ENCODE measurements at regions not wholly inside any gene's neighbourhood (a gene's known extent, or its start where the extent isn't known, plus 50 kb on each side); places are given as distances from the start of the nearest gene placed in this dataset.
"Not testable (repeated sequence)": the region's sequence is repeated elsewhere in the genome, so short reads cannot be mapped to it uniquely, and the experiment has no call there.

- no peak overlapping the region for H3K27ac ChIP-seq (ENCODE audit: low read depth, low read length)
- H3K4me1 ChIP-seq (ENCODE audit: insufficient read depth, low read length), result no peaks in the 10 kb centered on the region
- no peaks in the 10 kb centered on the region for H3K9me3 ChIP-seq (ENCODE audit: low read length)
- H3K36me3 ChIP-seq (ENCODE audit: insufficient read depth, low read length), result no peaks in the 10 kb centered on the region
- H3K4me3 ChIP-seq (ENCODE audit: low read depth in 1 of 2, low read length in 2 of 2), result no peak overlapping the region
- no peaks in the 10 kb centered on the region for H3K27me3 ChIP-seq (ENCODE audit: control insufficient read depth in 1 of 2, insufficient read depth in 2 of 2, low read length in 2 of 2)
- no peak overlapping the region for H3K9ac ChIP-seq (ENCODE audit: low read length)
Observed at GRCh38 chr2:44104855-44105271, 63.8 kb upstream of the PPM1B start.

- not testable (repeated sequence) for H3K4me3 ChIP-seq (ENCODE audit: low read depth in 1 of 2, low read length in 2 of 2); H3K4me1 ChIP-seq (ENCODE audit: insufficient read depth, low read length); H3K9me3 ChIP-seq (ENCODE audit: low read length); H3K36me3 ChIP-seq (ENCODE audit: insufficient read depth, low read length); H3K27ac ChIP-seq (ENCODE audit: low read depth, low read length); H3K27me3 ChIP-seq (ENCODE audit: control insufficient read depth in 1 of 2, insufficient read depth in 2 of 2, low read length in 2 of 2); H3K9ac ChIP-seq (ENCODE audit: low read length)
Observed at GRCh38 chr2:44106509-44106908, 62.2 kb upstream of the PPM1B start.

- H3K4me1 ChIP-seq (ENCODE audit: insufficient read depth, low read length), result no peaks in the 10 kb centered on the region
- H3K4me3 ChIP-seq (ENCODE audit: low read depth in 1 of 2, low read length in 2 of 2), result no peak overlapping the region
- no peak overlapping the region for H3K9ac ChIP-seq (ENCODE audit: low read length)
- no peaks in the 10 kb centered on the region for H3K36me3 ChIP-seq (ENCODE audit: insufficient read depth, low read length)
- H3K9me3 ChIP-seq (ENCODE audit: low read length), result no peaks in the 10 kb centered on the region
- H3K27me3 ChIP-seq (ENCODE audit: control insufficient read depth in 1 of 2, insufficient read depth in 2 of 2, low read length in 2 of 2), result no peaks in the 10 kb centered on the region
- no peak overlapping the region for H3K27ac ChIP-seq (ENCODE audit: low read depth, low read length)
Observed at GRCh38 chr2:44107086-44107740, 61.5 kb upstream of the PPM1B start.

GRCh38 chr2:44107974-44108373 lies 60.7 kb upstream of the PPM1B start:
- H3K27ac ChIP-seq (ENCODE audit: low read depth, low read length), result no peak overlapping the region
- no peaks in the 10 kb centered on the region for H3K27me3 ChIP-seq (ENCODE audit: control insufficient read depth in 1 of 2, insufficient read depth in 2 of 2, low read length in 2 of 2)
- no peaks in the 10 kb centered on the region for H3K36me3 ChIP-seq (ENCODE audit: insufficient read depth, low read length)
- H3K4me3 ChIP-seq (ENCODE audit: low read depth in 1 of 2, low read length in 2 of 2), result no peak overlapping the region
- H3K9me3 ChIP-seq (ENCODE audit: low read length), result no peaks in the 10 kb centered on the region
- H3K4me1 ChIP-seq (ENCODE audit: insufficient read depth, low read length), result no peaks in the 10 kb centered on the region
- no peak overlapping the region for H3K9ac ChIP-seq (ENCODE audit: low read length)

- Histone ChIP-seq H3K4me3 (ENCODE audit: low read depth in 1 of 2, low read length in 2 of 2) (no peak overlapping the region), H3K36me3 (ENCODE audit: insufficient read depth, low read length) (no peaks in the 10 kb centered on the region)
Observed at GRCh38 chr2:44109166-44109565, 59.5 kb upstream of the PPM1B start.

GRCh38 chr2:44110444-44110843 lies 58.2 kb upstream of the PPM1B start:
- H3K9me3 ChIP-seq (ENCODE audit: low read length), result no peaks in the 10 kb centered on the region
- H3K9ac ChIP-seq (ENCODE audit: low read length), result no peak overlapping the region
- no peaks in the 10 kb centered on the region for H3K36me3 ChIP-seq (ENCODE audit: insufficient read depth, low read length)
- no peak overlapping the region for H3K27ac ChIP-seq (ENCODE audit: low read depth, low read length)
- no peaks in the 10 kb centered on the region for H3K27me3 ChIP-seq (ENCODE audit: control insufficient read depth in 1 of 2, insufficient read depth in 2 of 2, low read length in 2 of 2)
- H3K4me3 ChIP-seq (ENCODE audit: low read depth in 1 of 2, low read length in 2 of 2), result no peak overlapping the region
- H3K4me1 ChIP-seq (ENCODE audit: insufficient read depth, low read length), result no peaks in the 10 kb centered on the region

More at GRCh38 chr2:44109166-44109565, 59.5 kb upstream of the PPM1B start:
- H3K9ac ChIP-seq (ENCODE audit: low read length), result no peak overlapping the region
- no peaks in the 10 kb centered on the region for H3K9me3 ChIP-seq (ENCODE audit: low read length)
- H3K27ac ChIP-seq (ENCODE audit: low read depth, low read length), result no peak overlapping the region
- H3K27me3 ChIP-seq (ENCODE audit: control insufficient read depth in 1 of 2, insufficient read depth in 2 of 2, low read length in 2 of 2), result no peaks in the 10 kb centered on the region
- H3K4me1 ChIP-seq (ENCODE audit: insufficient read depth, low read length), result no peaks in the 10 kb centered on the region

GRCh38 chr2:44112096-44112495 lies 56.6 kb upstream of the PPM1B start:
- no peak overlapping the region for H3K9ac ChIP-seq (ENCODE audit: low read length)
- no peaks in the 10 kb centered on the region for H3K36me3 ChIP-seq (ENCODE audit: insufficient read depth, low read length)
- no peaks in the 10 kb centered on the region for H3K27me3 ChIP-seq (ENCODE audit: control insufficient read depth in 1 of 2, insufficient read depth in 2 of 2, low read length in 2 of 2)
- no peaks in the 10 kb centered on the region for H3K4me1 ChIP-seq (ENCODE audit: insufficient read depth, low read length)
- H3K9me3 ChIP-seq (ENCODE audit: low read length), result no peaks in the 10 kb centered on the region
- no peak overlapping the region for H3K27ac ChIP-seq (ENCODE audit: low read depth, low read length)
- no peak overlapping the region for H3K4me3 ChIP-seq (ENCODE audit: low read depth in 1 of 2, low read length in 2 of 2)

- no peaks in the 10 kb centered on the region for H3K36me3 ChIP-seq (ENCODE audit: insufficient read depth, low read length)
- no peaks in the 10 kb centered on the region for H3K4me1 ChIP-seq (ENCODE audit: insufficient read depth, low read length)
- H3K4me3 ChIP-seq (ENCODE audit: low read depth in 1 of 2, low read length in 2 of 2), result no peak overlapping the region
- H3K27ac ChIP-seq (ENCODE audit: low read depth, low read length), result no peak overlapping the region
- no peak overlapping the region for H3K9ac ChIP-seq (ENCODE audit: low read length)
- no peaks in the 10 kb centered on the region for H3K9me3 ChIP-seq (ENCODE audit: low read length)
- H3K27me3 ChIP-seq (ENCODE audit: control insufficient read depth in 1 of 2, insufficient read depth in 2 of 2, low read length in 2 of 2), result no peaks in the 10 kb centered on the region
Observed at GRCh38 chr2:44116319-44116718, 52.4 kb upstream of the PPM1B start.

GRCh38 chr2:44118257-44118656 lies 50.4 kb upstream of the PPM1B start:
- H3K4me3 ChIP-seq (ENCODE audit: low read depth in 1 of 2, low read length in 2 of 2), result no peak overlapping the region
- H3K27me3 ChIP-seq (ENCODE audit: control insufficient read depth in 1 of 2, insufficient read depth in 2 of 2, low read length in 2 of 2), result no peaks in the 10 kb centered on the region
- no peak overlapping the region for H3K27ac ChIP-seq (ENCODE audit: low read depth, low read length)
- H3K4me1 ChIP-seq (ENCODE audit: insufficient read depth, low read length), result no peaks in the 10 kb centered on the region
- H3K9ac ChIP-seq (ENCODE audit: low read length), result no peak overlapping the region
- H3K9me3 ChIP-seq (ENCODE audit: low read length), result no peaks in the 10 kb centered on the region
- no peaks in the 10 kb centered on the region for H3K36me3 ChIP-seq (ENCODE audit: insufficient read depth, low read length)
